Neural cell (in vitro differentiated cells): ENCODE measurements at regions not wholly inside any gene's neighbourhood (a gene's known extent, or its start where the extent isn't known, plus 50 kb on each side); places are given as distances from the start of the nearest gene placed in this dataset.

Source experiments
- H2AFZ ChIP-seq: fragments of 200-600, 300-800 bp; sonication (generic), shearing (Covaris generic); 2 replicates; pipeline ENCODE4 v1.6.0; 2014; ENCODE audit warnings: low read depth, mild to moderate bottlenecking, antibody characterized with exemption, low read length, moderate library complexity
- H3F3A ChIP-seq: fragments of 200-600 bp; shearing (Covaris generic); 2 replicates; pipeline ENCODE4 v1.6.1; 2016; ENCODE audit warnings: mild to moderate bottlenecking, moderate library complexity, mixed read lengths, antibody characterized with exemption, low read length; ENCODE audit not compliant: insufficient read depth, poor library complexity, severe bottlenecking
- H3K27ac ChIP-seq: fragments of 200-600, 300-800 bp; sonication (generic), shearing (Covaris generic); 2 replicates; pipeline ENCODE4 v1.5.1; 2014; ENCODE audit warnings: mild to moderate bottlenecking, low read length, moderate library complexity
- H3K27me3 ChIP-seq: fragments of 300-800, 200-600 bp; sonication (generic), shearing (Covaris generic); 2 replicates; pipeline ENCODE4 v1.6.0; 2014; ENCODE audit warnings: mild to moderate bottlenecking, low read depth, low read length, moderate library complexity; ENCODE audit not compliant: insufficient read depth
- H3K36me3 ChIP-seq: fragments of 300-800, 200-600 bp; sonication (generic), shearing (Covaris generic); 2 replicates; pipeline ENCODE4 v1.5.1; 2014; ENCODE audit warnings: mild to moderate bottlenecking, antibody characterized with exemption, low read length, moderate library complexity; ENCODE audit not compliant: insufficient read depth
- H3K4me2 ChIP-seq: fragments of 300-800, 200-600 bp; sonication (generic), shearing (Covaris generic); 2 replicates; pipeline ENCODE4 v1.6.0; 2014; ENCODE audit warnings: mild to moderate bottlenecking, low read length
- H3K4me3 ChIP-seq: fragments of 300-800, 200-600 bp; sonication (generic), shearing (Covaris generic); 2 replicates; pipeline ENCODE4 v1.5.1; 2014; ENCODE audit warnings: mild to moderate bottlenecking, low read length, moderate library complexity
- H3K79me2 ChIP-seq: fragments of 200-600 bp; shearing (Covaris generic); replicated peaks from 2 replicates; pipeline ENCODE4 v1.6.0; 2014; ENCODE audit warnings: mild to moderate bottlenecking, low read length, moderate library complexity; ENCODE audit not compliant: insufficient read depth
- H3K9ac ChIP-seq: fragments of 300-800, 200-600 bp; sonication (generic), shearing (Covaris generic); 2 replicates; pipeline ENCODE4 v1.6.1; 2016; ENCODE audit warnings: mild to moderate bottlenecking, low read length, mixed read lengths
- H3K9me2 ChIP-seq: fragments of 200-600 bp; shearing (Covaris generic); 2 replicates; pipeline ENCODE4 v1.6.1; 2016; ENCODE audit warnings: mild to moderate bottlenecking, low read length, mixed read lengths; ENCODE audit not compliant: insufficient read depth
- H3K9me3 ChIP-seq: fragments of 200-600, 300-800 bp; sonication (generic), shearing (Covaris generic); 2 replicates; pipeline ENCODE4 v1.6.1; 2016; ENCODE audit warnings: mild to moderate bottlenecking, mixed run types, low read length, moderate library complexity, mixed read lengths
- H4K20me1 ChIP-seq: fragments of 200-600 bp; shearing (Covaris generic); 2 replicates; pipeline ENCODE4 v1.6.1; 2016; ENCODE audit warnings: mild to moderate bottlenecking, mixed run types; ENCODE audit not compliant: insufficient read depth
- CTCF ChIP-seq: fragments of 450-650 bp; IDR thresholded peaks from 2 replicates; pipeline ENCODE4 v1.5.1; 2014; ENCODE audit warnings: antibody characterized with exemption, mild to moderate bottlenecking, moderate library complexity; ENCODE audit not compliant: poor library complexity, severe bottlenecking
- EP300 ChIP-seq: fragments of 450-650 bp; conservative IDR thresholded peaks from 2 replicates; pipeline ENCODE4 v1.6.1; 2014; ENCODE audit warnings: antibody characterized with exemption, mild to moderate bottlenecking, moderate library complexity; ENCODE audit not compliant: poor library complexity, severe bottlenecking
- EZH2 ChIP-seq: fragments of 200-600, 300-800 bp; shearing (Covaris generic), sonication (generic); IDR thresholded peaks from 2 replicates; pipeline ENCODE4 v1.6.1; 2014; ENCODE audit warnings: antibody characterized with exemption, low read length, borderline replicate concordance, mild to moderate bottlenecking; ENCODE audit not compliant: insufficient read depth, poor library complexity, severe bottlenecking
- MXI1 ChIP-seq: fragments of 450-650 bp; conservative IDR thresholded peaks from 2 replicates; pipeline ENCODE4 v1.6.1; 2014; ENCODE audit warnings: antibody characterized with exemption, mild to moderate bottlenecking; ENCODE audit not compliant: poor library complexity, severe bottlenecking
- POLR2AphosphoS5 ChIP-seq: IDR thresholded peaks from 2 replicates; pipeline ENCODE4 v1.6.1; 2012
- RAD21 ChIP-seq: fragments of 450-650 bp; conservative IDR thresholded peaks from 2 replicates; pipeline ENCODE4 v1.6.1; 2014; ENCODE audit warnings: antibody characterized with exemption, mild to moderate bottlenecking, moderate library complexity
- REST ChIP-seq: IDR thresholded peaks from 2 replicates; pipeline ENCODE4 v1.6.1; 2012; ENCODE audit warnings: borderline replicate concordance
- SMC3 ChIP-seq: fragments of 450-650 bp; conservative IDR thresholded peaks from 2 replicates; pipeline ENCODE4 v1.6.1; 2014; ENCODE audit warnings: antibody characterized with exemption, mild to moderate bottlenecking, moderate library complexity; ENCODE audit not compliant: poor library complexity
- TAF1 ChIP-seq: IDR thresholded peaks from 2 replicates; pipeline ENCODE4 v1.6.1; 2012; ENCODE audit warnings: low read depth

- no peaks in the 10 kb centered on the region for H3K79me2 ChIP-seq
- H3K27me3 ChIP-seq: no peaks in the 10 kb centered on the region
- no peak overlapping the region for H3K27ac ChIP-seq
- no peaks in the 10 kb centered on the region for H4K20me1 ChIP-seq
- no peaks in the 10 kb centered on the region for H3F3A ChIP-seq
- H3K4me3 ChIP-seq: no peak overlapping the region
- TF ChIP-seq MXI1 (no peak), EP300 (no peak), SMC3 (no peak), REST (no peak), RAD21 (no peak), TAF1 (no peak), CTCF (no peak), POLR2AphosphoS5 (no peak)
- no peak overlapping the region for H3K9ac ChIP-seq
- no peak overlapping the region for H3K4me2 ChIP-seq
- H2AFZ ChIP-seq: no peak overlapping the region
- no peaks in the 10 kb centered on the region for H3K36me3 ChIP-seq
- H3K9me3 ChIP-seq: no peaks in the 10 kb centered on the region
- H3K9me2 ChIP-seq: no peaks in the 10 kb centered on the region
Measured at GRCh38 chr4:66872661-66873060, 672.6 kb downstream of the CENPC start.

GRCh38 chr4:66863481-66863880 is 681.8 kb downstream of the CENPC start:
- H3K9ac ChIP-seq: no peak overlapping the region
- H3K9me3 ChIP-seq: no peaks in the 10 kb centered on the region
- no peaks in the 10 kb centered on the region for H3K9me2 ChIP-seq
- no peaks in the 10 kb centered on the region for H4K20me1 ChIP-seq
- H3F3A ChIP-seq: no peaks in the 10 kb centered on the region
- no peak overlapping the region for H3K4me3 ChIP-seq
- no peak overlapping the region for H3K4me2 ChIP-seq
- H2AFZ ChIP-seq: no peak overlapping the region
- H3K27ac ChIP-seq: no peak overlapping the region
- no peaks in the 10 kb centered on the region for H3K27me3 ChIP-seq
- no peak for TF ChIP-seq POLR2AphosphoS5
- no peak for TF ChIP-seq EZH2
- no peak for TF ChIP-seq SMC3
- TF ChIP-seq CTCF: no peak
- no peak for TF ChIP-seq RAD21
- TF ChIP-seq MXI1: no peak
- TF ChIP-seq EP300: no peak
- no peak for TF ChIP-seq REST
- TF ChIP-seq TAF1: no peak
- H3K36me3 ChIP-seq: no peaks in the 10 kb centered on the region
- H3K79me2 ChIP-seq: no peaks in the 10 kb centered on the region
